ENCODE measurements at regions not wholly inside any gene's neighbourhood (a gene's known extent, or its start where the extent isn't known, plus 50 kb on each side); places are given as distances from the start of the nearest gene placed in this dataset.

DNA sequence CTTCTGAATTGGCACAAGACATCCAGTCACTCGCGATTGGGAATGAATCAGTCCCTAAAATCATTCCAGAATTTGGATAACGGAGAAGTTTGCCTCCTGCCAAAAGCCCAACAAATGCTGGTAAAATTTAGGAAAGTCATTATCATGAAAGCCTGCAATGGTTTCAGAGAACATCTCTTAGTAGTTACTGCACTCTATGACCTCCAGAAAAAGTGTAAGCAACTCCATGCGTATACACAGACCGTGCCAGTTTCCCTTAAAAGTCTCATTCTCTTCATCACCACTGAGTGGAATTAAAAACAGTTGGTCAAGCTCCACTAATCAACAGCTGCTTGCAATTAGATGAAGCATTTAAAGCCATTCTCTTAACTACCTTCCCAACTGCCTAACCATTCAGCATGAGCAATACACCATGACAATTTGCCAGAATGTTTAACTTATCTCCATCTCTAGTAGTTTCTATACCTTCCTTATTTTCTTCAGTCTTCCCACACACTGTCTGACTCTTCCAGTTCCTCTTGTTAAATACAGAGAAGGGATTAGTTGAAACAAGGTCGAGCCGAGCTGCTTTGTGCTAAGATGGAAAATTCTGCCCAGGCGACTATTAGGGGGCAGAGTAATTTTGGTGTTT, 183.6 kb upstream of the PRDM1 start:
- TF ChIP-seq EP300 (IDR thresholded peaks at IDR 0.05) = no peak
- TF ChIP-seq, protein P1, sequence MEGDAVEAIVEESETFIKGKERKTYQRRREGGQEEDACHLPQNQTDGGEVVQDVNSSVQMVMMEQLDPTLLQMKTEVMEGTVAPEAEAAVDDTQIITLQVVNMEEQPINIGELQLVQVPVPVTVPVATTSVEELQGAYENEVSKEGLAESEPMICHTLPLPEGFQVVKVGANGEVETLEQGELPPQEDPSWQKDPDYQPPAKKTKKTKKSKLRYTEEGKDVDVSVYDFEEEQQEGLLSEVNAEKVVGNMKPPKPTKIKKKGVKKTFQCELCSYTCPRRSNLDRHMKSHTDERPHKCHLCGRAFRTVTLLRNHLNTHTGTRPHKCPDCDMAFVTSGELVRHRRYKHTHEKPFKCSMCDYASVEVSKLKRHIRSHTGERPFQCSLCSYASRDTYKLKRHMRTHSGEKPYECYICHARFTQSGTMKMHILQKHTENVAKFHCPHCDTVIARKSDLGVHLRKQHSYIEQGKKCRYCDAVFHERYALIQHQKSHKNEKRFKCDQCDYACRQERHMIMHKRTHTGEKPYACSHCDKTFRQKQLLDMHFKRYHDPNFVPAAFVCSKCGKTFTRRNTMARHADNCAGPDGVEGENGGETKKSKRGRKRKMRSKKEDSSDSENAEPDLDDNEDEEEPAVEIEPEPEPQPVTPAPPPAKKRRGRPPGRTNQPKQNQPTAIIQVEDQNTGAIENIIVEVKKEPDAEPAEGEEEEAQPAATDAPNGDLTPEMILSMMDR (IDR thresholded peaks at IDR 0.05) = no peak
